Liver (tissue), 8 donors: ENCODE measurements at regions not wholly inside any gene's neighbourhood (a gene's known extent, or its start where the extent isn't known, plus 50 kb on each side); places are given as distances from the start of the nearest gene placed in this dataset.

Experiments
- DNase-seq: peaks from one replicate; pipeline ENCODE4 v3.0.0-alpha.2; 2017; ENCODE audit warnings: low spot score
- H3K27ac ChIP-seq, 2 donors: one replicate each; pipeline ENCODE4 v1.7.0; 2013; ENCODE audit warnings: inconsistent platforms in 2 of 2, low read length in 2 of 2, control low read depth in 1 of 2, low read depth in 1 of 2, mild to moderate bottlenecking in 1 of 2
- H3K27me3 ChIP-seq, 4 donors: one replicate each; pipeline versions ENCODE4 v1.6.1 to v1.7.0; 2013; ENCODE audit warnings: low read length in 3 of 4, inconsistent platforms in 1 of 4, mild to moderate bottlenecking in 1 of 4, moderate library complexity in 1 of 4; ENCODE audit not compliant: control insufficient read depth in 4 of 4, insufficient read depth in 4 of 4
- H3K36me3 ChIP-seq, 4 donors: one replicate each; pipeline versions ENCODE4 v1.6.1 to v1.7.0; 2013; ENCODE audit warnings: low read length in 3 of 4, mild to moderate bottlenecking in 3 of 4, low read depth in 1 of 4, moderate library complexity in 1 of 4; ENCODE audit not compliant: control insufficient read depth in 4 of 4, insufficient read depth in 3 of 4
- H3K4me1 ChIP-seq, 4 donors: one replicate each; pipeline versions ENCODE4 v1.6.1 to v1.7.0; 2013; ENCODE audit warnings: low read length in 3 of 4, mild to moderate bottlenecking in 3 of 4, moderate library complexity in 1 of 4; ENCODE audit not compliant: control insufficient read depth in 4 of 4, insufficient read depth in 4 of 4
- H3K4me3 ChIP-seq, 3 donors: one replicate each; pipeline versions ENCODE4 v1.6.1 to v1.7.0; 2013; ENCODE audit warnings: low read length in 3 of 3, control low read depth in 1 of 3, low read depth in 1 of 3, mild to moderate bottlenecking in 1 of 3
- H3K9ac ChIP-seq, 2 donors: one replicate each; pipeline ENCODE4 v1.7.0; 2013; ENCODE audit warnings: low read length in 2 of 2, mild to moderate bottlenecking in 2 of 2, moderate library complexity in 2 of 2, control low read depth in 1 of 2, low read depth in 1 of 2
- H3K9me3 ChIP-seq, 4 donors: one replicate each; pipeline versions ENCODE4 v1.6.1 to v1.7.0; 2013; ENCODE audit warnings: low read length in 3 of 4; ENCODE audit not compliant: control insufficient read depth in 4 of 4
- CTCF ChIP-seq: fragments of 150-350 bp; IDR thresholded peaks from 2 replicates; pipeline ENCODE4 v1.5.1; 2017; ENCODE audit warnings: improper control_type of control experiment, low read depth, low read length; ENCODE audit not compliant: missing input control
- FOXA2 ChIP-seq: IDR thresholded peaks from 2 replicates; pipeline ENCODE4 v1.6.1; 2016; ENCODE audit warnings: antibody characterized with exemption
- GABPA ChIP-seq, 2 donors: IDR thresholded peaks in 1 of 2; conservative IDR thresholded peaks in 1 of 2; 2 replicates each; pipeline ENCODE4 v1.6.1; 2016; ENCODE audit warnings: antibody characterized with exemption in 2 of 2, mild to moderate bottlenecking in 1 of 2, moderate library complexity in 1 of 2
- HNF4A ChIP-seq, 2 donors: conservative IDR thresholded peaks; 2 replicates each; pipeline ENCODE4 v1.6.1; 2016; ENCODE audit warnings: antibody characterized with exemption in 2 of 2, mild to moderate bottlenecking in 2 of 2
- HNF4G ChIP-seq: IDR thresholded peaks from 2 replicates; pipeline ENCODE4 v1.6.1; 2016; ENCODE audit warnings: antibody characterized with exemption
- JUND ChIP-seq, 2 donors: IDR thresholded peaks; 2 replicates each; pipeline ENCODE4 v1.6.1; 2016; ENCODE audit warnings: antibody characterized with exemption in 2 of 2
- NR2F2 ChIP-seq: IDR thresholded peaks from 2 replicates; pipeline ENCODE4 v1.6.1; 2016; ENCODE audit warnings: antibody characterized with exemption
- RAD21 ChIP-seq, 2 donors: IDR thresholded peaks; 2 replicates each; pipeline ENCODE4 v1.6.1; 2016; ENCODE audit warnings: antibody characterized with exemption in 2 of 2, mild to moderate bottlenecking in 2 of 2
- SP1 ChIP-seq: IDR thresholded peaks from 2 replicates; pipeline ENCODE4 v1.6.1; 2018; ENCODE audit warnings: antibody characterized with exemption, mild to moderate bottlenecking
- WGBS: extraction: QIAGEN DNeasy Blood & Tissue Kit; methylation state at CpG from one replicate; pipeline ENCODE4 v1.1.7; 2013; 5-methylcytosine and 5-hydroxymethylcytosine counted together
- TF ChIP-seq, protein P1 (sequence below): IDR thresholded peaks from 2 replicates; pipeline ENCODE4 v1.6.1; 2016; ENCODE audit warnings: antibody characterized with exemption, mild to moderate bottlenecking
- TF ChIP-seq, protein P2 (sequence below): IDR thresholded peaks from 2 replicates; pipeline ENCODE4 v1.6.1; 2016; ENCODE audit warnings: antibody characterized with exemption
- TF ChIP-seq, protein P3 (sequence below): IDR thresholded peaks from 2 replicates; pipeline ENCODE4 v1.6.1; 2016; ENCODE audit warnings: antibody characterized with exemption
- donor health status: healthy.
- donor health status: healthy.
- donor health status: healthy.
- donor health status: healthy.
- donor health status: healthy.

DNA sequence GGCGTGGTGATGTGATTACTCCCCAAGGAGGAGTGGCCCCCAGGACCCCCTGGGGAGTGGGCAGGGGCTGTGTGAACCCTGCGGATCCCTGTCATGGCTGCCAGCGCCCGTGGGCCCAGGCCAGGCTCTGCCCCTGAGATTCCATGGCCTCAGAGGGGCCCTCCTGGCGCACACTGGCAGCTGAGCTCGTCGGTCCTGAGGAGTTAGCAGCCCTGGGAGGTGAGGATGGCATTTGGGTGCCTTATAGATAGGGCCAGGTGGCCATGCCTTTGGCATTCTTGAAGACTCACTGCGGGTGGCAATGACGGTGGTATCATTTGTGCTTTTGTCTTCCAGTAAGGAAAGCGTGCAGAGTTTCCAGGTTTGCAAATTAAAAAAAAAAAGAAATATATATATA lies 146.8 kb upstream of the GSE1 start (continued):
- TF ChIP-seq, protein P1, sequence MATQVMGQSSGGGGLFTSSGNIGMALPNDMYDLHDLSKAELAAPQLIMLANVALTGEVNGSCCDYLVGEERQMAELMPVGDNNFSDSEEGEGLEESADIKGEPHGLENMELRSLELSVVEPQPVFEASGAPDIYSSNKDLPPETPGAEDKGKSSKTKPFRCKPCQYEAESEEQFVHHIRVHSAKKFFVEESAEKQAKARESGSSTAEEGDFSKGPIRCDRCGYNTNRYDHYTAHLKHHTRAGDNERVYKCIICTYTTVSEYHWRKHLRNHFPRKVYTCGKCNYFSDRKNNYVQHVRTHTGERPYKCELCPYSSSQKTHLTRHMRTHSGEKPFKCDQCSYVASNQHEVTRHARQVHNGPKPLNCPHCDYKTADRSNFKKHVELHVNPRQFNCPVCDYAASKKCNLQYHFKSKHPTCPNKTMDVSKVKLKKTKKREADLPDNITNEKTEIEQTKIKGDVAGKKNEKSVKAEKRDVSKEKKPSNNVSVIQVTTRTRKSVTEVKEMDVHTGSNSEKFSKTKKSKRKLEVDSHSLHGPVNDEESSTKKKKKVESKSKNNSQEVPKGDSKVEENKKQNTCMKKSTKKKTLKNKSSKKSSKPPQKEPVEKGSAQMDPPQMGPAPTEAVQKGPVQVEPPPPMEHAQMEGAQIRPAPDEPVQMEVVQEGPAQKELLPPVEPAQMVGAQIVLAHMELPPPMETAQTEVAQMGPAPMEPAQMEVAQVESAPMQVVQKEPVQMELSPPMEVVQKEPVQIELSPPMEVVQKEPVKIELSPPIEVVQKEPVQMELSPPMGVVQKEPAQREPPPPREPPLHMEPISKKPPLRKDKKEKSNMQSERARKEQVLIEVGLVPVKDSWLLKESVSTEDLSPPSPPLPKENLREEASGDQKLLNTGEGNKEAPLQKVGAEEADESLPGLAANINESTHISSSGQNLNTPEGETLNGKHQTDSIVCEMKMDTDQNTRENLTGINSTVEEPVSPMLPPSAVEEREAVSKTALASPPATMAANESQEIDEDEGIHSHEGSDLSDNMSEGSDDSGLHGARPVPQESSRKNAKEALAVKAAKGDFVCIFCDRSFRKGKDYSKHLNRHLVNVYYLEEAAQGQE: no peak
- TF ChIP-seq JUND (IDR thresholded peaks at IDR 0.05) (no peak), GABPA (IDR thresholded peaks at IDR 0.05 in 1 of 2, conservative IDR thresholded peaks at IDR 0.05 in 1 of 2) (no peak), HNF4A (conservative IDR thresholded peaks at IDR 0.05) (no peak)

- WGBS: 95% methylated on average over 12 of the region's 12 CpGs
- no peak overlapping the region for H3K27ac ChIP-seq
- H3K36me3 ChIP-seq: no peaks in the 10 kb centered on the region
- H3K4me1 ChIP-seq: peaks cover 4 to 20% (median 15%) of the 10 kb centered on the region in 4 donors
- no peak overlapping the region for H3K9ac ChIP-seq
- no peak overlapping the region for H3K4me3 ChIP-seq
- H3K27me3 ChIP-seq: no peaks in the 10 kb centered on the region
- DNase-seq: no peak
- TF ChIP-seq SP1 (no peak), GABPA (IDR thresholded peaks at IDR 0.05 in 1 of 2, conservative IDR thresholded peaks at IDR 0.05 in 1 of 2) (no peak), CTCF (no peak)
- TF ChIP-seq, protein P2, sequence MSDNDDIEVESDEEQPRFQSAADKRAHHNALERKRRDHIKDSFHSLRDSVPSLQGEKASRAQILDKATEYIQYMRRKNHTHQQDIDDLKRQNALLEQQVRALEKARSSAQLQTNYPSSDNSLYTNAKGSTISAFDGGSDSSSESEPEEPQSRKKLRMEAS: no peak
- H3K9me3 ChIP-seq: no peaks in the 10 kb centered on the region
These were observed 146.1 kb upstream of the GSE1 start for GRCh38 chr16:85466989-85467388.

DNA sequence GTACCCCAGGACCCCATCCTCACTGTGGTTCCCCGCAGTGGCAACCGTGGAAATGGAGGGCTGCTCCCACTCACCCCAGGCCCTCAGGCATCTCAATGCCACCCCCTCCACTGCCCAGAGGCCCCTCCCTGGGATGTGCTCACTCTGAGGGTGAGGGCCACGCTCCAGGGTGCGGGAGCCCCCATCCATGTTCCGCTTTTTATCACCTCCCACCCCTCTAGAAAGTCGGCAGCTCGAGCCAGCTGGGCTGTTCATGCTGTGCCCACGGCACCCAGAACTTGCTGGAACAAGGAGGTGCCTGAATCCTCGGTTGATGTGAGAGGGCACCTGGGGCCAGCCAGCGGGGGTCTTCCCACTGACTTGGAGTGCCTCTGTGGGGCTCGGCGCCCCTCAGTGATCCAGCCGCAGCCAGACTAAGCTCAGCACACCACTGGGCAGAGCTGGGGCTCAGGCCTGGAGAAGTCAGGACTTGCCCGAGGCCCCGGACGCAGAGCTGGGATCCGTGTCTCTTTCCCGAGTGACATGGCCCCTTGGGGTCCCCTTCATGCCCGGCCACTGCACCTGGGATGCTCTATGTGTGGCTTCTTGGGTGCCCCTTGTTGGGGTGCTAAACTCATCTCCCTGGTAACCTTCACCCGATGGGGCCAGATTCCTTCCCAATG lies 143.1 kb upstream of the GSE1 start:
- H3K4me1 ChIP-seq: peaks cover 3 to 13% (median 11%) of the 10 kb centered on the region in 4 donors
- no peak overlapping the region for H3K4me3 ChIP-seq
- no peak for TF ChIP-seq RAD21 (IDR thresholded peaks at IDR 0.05)
- TF ChIP-seq NR2F2: no peak
- TF ChIP-seq, protein P1: no peak
- no peak for TF ChIP-seq HNF4G
- TF ChIP-seq GABPA (IDR thresholded peaks at IDR 0.05 in 1 of 2, conservative IDR thresholded peaks at IDR 0.05 in 1 of 2): no peak
- TF ChIP-seq, protein P2: no peak
- TF ChIP-seq, protein P3, sequence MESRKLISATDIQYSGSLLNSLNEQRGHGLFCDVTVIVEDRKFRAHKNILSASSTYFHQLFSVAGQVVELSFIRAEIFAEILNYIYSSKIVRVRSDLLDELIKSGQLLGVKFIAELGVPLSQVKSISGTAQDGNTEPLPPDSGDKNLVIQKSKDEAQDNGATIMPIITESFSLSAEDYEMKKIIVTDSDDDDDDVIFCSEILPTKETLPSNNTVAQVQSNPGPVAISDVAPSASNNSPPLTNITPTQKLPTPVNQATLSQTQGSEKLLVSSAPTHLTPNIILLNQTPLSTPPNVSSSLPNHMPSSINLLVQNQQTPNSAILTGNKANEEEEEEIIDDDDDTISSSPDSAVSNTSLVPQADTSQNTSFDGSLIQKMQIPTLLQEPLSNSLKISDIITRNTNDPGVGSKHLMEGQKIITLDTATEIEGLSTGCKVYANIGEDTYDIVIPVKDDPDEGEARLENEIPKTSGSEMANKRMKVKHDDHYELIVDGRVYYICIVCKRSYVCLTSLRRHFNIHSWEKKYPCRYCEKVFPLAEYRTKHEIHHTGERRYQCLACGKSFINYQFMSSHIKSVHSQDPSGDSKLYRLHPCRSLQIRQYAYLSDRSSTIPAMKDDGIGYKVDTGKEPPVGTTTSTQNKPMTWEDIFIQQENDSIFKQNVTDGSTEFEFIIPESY: no peak
- no peak for TF ChIP-seq FOXA2
- no peak overlapping the region for H3K9ac ChIP-seq
- no peak overlapping the region for H3K27ac ChIP-seq
- H3K36me3 ChIP-seq: no peaks in the 10 kb centered on the region
- no peaks in the 10 kb centered on the region for H3K27me3 ChIP-seq
- WGBS: 92% methylated on average over 20 of the region's 20 CpGs
- no peaks in the 10 kb centered on the region for H3K9me3 ChIP-seq
- no peak for DNase-seq
